HG02970 (cell line): ENCODE measurements at regions not wholly inside any gene's neighbourhood (a gene's known extent, or its start where the extent isn't known, plus 50 kb on each side); places are given as distances from the start of the nearest gene placed in this dataset.

Experiments
- ATAC-seq: cut with Tn5 transposase; IDR thresholded peaks from one replicate; pipeline ENCODE4 v1.9.1; 2021; ENCODE audit warnings: mild to moderate bottlenecking, moderate library complexity, moderate number of reproducible peaks; ENCODE audit not compliant: unreplicated experiment, low FRiP score

DNA sequence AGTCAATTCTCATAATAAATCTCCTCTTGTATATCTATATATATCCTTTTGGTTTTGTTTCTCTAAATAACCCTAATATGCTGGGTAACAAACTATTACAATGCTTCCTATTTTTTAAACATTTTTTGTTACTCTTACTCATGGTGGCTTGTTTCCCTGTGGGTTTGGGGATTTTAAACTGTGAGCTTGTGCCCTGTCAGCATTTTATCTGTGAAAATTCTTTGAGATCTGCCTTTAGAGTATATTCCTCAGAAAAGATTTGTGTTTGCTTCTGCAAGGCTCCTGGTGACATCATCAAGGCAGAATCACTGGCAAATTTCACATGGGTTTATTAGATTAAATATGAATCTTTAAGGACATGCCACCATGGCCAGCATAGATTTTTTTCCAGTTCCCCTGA, 273.6 kb downstream of the LRFN2 start:
- ATAC-seq = no peak

DNA sequence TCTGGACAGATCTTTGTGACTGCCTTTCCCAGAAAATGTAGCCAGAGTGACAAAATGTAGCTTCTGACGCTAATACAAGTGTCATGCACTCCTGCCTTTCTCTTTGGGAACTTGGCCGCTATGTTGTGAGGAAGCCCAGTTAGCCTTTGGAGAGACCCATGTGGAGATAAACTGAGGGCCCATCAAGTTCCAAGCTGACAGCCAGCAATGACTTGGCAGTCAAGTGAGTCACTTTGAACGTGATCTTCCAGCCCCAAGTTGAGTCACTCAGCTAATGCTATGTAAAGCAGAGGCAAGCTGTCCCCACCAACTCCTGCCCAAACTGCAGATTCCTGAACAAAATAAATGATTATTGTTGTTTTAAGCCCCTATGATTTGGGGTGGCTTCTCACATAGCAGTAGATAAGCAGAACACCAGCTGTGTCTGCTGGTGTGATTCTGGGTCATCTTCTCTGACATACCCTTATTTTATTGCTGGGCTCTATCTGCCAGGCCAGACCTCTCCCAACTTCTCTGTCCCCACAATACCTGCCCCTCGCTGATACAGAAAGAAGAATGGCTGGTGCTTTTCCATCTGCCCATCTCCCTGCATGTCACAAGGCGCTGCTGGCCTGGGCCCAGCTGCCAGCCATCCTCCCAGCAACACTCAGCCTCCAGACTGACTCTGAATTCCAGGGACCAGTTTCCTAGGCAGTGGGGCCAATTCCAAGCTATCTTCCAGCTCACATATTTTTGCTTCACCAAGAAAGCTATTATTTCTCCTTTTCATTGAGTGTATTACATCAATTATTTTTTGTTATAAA, 274.8 kb downstream of the LRFN2 start:
- no peak for ATAC-seq

DNA sequence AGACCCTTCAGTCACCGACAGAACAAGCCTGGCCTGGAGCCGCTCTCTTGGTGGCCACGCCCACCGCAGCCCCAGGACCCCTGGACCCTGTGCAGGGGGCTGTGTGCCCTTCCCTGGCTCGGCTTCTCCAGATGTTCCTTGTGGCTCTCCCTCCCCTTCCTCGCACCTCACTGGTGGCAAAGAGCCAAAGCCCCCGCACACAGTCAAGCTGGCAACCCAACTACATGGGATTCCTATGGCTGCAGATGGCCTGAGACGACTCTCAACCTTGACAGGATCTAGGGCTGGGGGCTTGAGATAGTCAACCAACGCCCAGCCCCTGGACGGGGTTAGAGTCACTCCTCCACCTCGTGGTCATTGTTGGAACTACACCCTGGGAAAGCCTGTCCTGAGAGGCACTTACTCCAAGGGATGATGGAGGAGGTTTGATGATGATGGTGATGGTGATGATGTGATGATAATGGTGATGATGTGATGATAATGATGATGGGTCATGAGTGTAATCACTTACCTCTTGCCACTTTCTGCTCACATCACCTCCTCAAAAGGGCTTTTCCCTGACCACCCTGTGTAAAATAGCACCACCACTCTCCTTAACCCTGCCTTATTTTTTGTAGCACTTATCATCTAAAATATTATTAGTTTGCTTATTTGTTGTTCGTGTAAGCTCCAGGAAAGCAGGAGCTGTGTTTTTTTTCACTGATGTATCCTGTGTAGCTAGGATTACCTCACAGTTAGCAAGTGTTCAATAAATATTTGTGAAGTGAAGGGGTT, 278.4 kb downstream of the LRFN2 start:
- ATAC-seq = no peak

GRCh38 chr6:40307712-40308111, 279.5 kb downstream of the LRFN2 start:
- ATAC-seq = no peak

GRCh38 chr6:40302856-40303454, 284.2 kb downstream of the LRFN2 start:
- ATAC-seq = no peak

DNA sequence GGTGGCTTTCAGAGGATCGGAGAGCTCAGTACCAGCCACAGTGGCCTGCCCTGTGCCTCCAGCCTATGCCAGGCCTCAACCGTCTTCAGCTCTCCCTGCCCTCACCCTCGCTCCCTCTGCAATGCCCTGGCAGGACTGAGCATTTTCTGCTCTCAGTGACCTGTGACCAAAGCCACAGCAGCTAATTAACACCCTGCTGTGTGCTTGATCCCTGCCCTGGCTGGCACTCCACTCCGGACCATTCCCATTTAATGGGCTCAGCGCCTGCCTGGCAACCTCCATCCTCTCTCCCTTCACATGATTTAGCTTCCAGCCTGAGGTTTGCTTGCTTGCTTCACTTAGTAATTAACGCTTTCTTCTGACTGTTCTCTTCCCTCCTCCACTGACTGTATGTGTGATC, 287.5 kb downstream of the LRFN2 start:
- no peak for ATAC-seq

DNA sequence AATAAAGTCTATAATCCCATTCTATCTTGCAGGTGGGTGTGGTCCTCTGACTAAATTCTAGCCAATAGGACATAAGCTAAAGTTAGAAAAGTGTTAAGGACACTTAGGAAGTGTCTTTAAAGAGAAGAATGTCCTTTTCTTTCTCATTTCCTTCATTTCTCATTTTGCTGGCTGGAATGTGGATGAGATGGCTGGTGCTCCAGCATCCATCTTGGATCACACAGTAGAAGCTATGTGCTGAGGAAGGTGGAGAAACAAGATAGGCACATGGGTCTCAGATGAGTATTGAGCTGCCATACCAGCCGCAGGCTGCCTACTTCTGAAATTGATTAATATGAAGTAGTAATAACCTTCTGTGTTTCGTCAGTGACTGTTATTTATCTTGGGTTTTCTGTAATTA, 289.0 kb downstream of the LRFN2 start:
- ATAC-seq = no peak

DNA sequence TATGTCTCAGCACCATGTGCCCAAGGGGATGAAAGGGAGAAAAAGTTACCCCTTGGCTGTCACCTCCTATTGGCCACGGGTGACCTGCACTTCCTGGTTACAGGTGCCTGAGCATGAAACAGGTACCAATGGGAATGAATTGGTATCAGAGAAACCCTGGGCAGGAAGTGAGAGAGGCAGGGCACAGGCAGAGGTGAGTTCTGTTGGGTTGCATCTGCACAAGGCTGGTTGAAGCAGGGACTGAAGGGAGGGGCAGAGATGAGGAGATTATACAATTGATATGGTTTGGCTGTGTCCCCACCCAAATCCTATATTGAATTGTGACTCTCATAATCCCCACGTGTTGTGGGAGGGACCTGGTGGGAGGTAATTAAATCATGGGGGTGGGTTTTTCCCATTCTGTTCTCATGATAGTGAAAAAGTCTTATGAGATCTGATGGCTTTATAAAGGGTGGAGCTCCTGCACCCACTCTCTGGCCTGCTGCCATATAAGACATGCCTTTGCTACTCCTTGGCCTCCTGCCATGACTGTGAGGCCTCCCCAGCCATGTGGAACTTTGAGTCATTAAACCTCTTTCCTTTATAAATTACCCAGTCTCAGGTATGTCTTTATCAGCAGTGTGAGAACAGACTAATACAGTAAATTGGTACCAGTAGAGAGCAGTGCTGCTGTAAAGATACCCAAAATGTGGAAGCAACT, 291.8 kb downstream of the LRFN2 start:
- ATAC-seq = no peak

- no peak for ATAC-seq
These were observed 293.5 kb downstream of the LRFN2 start for GRCh38 chr6:40293460-40294185.

- ATAC-seq = no peak
These were observed 294.1 kb downstream of the LRFN2 start for GRCh38 chr6:40293060-40293459.

DNA sequence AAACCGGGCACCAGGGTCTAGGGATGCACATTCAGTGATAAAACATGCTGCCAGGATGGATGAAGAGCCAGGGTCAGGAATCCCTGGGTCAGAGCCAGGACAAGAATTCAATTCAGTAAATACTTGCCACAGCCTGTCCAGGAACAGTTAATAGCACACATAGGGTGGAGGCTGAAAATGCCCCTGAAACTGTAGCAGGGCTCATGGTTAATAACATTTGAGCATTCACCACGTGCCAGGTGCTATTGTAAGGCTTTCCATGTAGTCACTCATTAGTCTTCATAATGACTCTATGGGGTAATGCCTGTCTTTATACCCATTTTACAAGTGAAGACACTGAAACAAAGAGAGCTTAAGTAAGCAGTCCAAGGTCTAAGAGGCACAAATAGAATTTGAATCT, 296.3 kb downstream of the LRFN2 start:
- ATAC-seq = no peak

- no peak for ATAC-seq
These were observed 298.2 kb downstream of the LRFN2 start for GRCh38 chr6:40288919-40289318.

- ATAC-seq = no peak
These were observed 299.8 kb downstream of the LRFN2 start for GRCh38 chr6:40287296-40287850.

- ATAC-seq = no peak
These were observed 300.4 kb downstream of the LRFN2 start for GRCh38 chr6:40286721-40287120.

DNA sequence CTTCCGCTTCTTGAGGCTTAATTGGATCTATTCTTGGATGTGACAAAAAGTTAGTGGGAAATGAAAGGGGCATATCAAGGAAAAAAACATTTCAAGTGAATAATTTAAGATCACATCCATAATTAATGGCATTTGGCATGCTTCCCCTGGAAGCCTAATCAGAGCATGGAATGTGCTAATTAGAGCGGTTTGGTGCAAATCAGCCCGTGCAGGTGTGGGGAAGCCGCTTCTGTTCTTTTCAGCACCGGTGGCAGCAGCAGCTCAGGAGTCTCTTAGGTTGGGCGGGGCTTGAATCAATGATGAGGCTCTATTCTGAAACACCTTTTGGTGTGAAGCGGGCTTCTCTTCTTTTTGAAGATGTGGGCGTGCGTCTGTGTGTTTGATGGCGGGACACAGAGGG, 301.2 kb downstream of the LRFN2 start:
- ATAC-seq = no peak

GRCh38 chr6:40285535-40285934, 301.6 kb downstream of the LRFN2 start:
- ATAC-seq = no peak

GRCh38 chr6:40282986-40283385, 304.2 kb downstream of the LRFN2 start:
- no peak for ATAC-seq

DNA sequence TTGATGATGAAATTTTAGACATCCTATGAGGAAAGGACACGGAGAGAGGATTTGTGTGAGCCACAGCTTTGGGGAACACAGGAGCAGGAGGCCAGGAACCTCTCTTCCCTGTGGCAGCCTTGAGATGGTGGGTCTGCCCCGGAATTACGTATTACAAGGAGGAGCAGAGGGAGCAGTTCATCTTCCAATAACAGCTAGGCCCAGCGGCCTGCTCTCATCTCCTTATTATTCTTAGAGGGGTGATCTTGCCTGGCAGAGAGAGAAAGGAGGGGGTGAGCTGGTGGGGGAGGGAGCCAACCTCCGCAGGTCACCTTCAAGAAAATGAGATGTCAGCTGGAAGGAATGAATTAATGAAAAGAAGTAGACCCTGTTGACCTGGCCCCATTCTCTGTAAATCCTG, 305.8 kb downstream of the LRFN2 start:
- no peak for ATAC-seq

DNA sequence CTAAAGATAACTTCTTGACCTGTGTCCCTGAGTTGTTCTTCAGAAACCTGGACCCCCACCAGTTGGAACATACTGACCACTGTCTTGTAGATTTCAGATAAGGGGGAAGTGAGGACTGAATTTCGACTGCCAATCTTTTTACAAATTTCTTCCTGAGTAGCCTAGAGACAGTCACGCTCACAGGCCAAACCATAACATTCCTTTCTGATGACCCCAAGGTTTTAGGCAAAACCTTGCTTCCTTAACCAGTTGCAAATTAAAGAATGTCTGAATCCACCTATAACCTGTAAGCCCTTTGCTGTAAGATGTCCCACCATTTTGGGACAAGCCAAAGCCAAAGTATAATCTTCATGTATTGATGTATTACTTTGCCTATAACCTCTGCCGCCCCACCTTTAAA, 306.9 kb downstream of the LRFN2 start:
- no peak for ATAC-seq

- no peak for ATAC-seq
These were observed 311.0 kb downstream of the LRFN2 start for GRCh38 chr6:40276141-40276540.
